OCI-LY3 (cell line): ENCODE measurements at regions not wholly inside any gene's neighbourhood (a gene's known extent, or its start where the extent isn't known, plus 50 kb on each side); places are given as distances from the start of the nearest gene placed in this dataset.

ENCODE experiments used
- CTCF ChIP-seq: fragments of 200-600, 300-600 bp; sonication (generic); IDR thresholded peaks from 2 replicates; pipeline ENCODE4 v1.5.1; 2014; ENCODE audit warnings: antibody characterized with exemption, low read length, low read depth
- EZH2phosphoT487 ChIP-seq: fragments of 200-600 bp; shearing (Covaris generic); IDR thresholded peaks from 2 replicates; pipeline ENCODE4 v1.6.1; 2018; ENCODE audit warnings: antibody characterized with exemption, mixed run types, low read depth

GRCh38 chr4:45620808-45621207 is 503.0 kb downstream of the GABRG1 start:
- TF ChIP-seq CTCF (no peak), EZH2phosphoT487 (no peak)
